ENCODE measurements at regions not wholly inside any gene's neighbourhood (a gene's known extent, or its start where the extent isn't known, plus 50 kb on each side); places are given as distances from the start of the nearest gene placed in this dataset.
A peak's percentile ranks its signal among the peaks of the same experiment; 100 is the strongest.

DNA sequence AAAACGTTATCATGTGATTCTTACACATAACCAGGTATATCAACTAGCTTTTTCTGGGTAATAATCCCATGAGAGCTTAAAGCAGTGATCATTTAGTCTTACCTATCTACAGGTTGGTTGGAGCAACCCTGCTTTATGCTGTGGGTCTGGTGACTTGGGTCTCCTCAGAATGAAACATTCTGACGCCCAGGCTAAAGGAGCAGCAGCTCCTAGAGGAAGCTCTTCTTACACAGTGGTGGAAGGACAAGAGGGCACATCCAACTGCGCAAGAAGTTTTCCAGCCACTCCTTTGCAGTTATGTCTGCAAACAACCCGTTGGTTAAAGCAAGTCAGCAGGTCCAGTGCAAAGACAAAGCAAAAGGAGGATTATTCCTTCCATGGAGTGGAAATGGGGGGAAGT is 377.5 kb downstream of the EDEM1 start:
- no peaks in the 10 kb centered on the region for H3K27me3 ChIP-seq
- no peaks in the 10 kb centered on the region for H3K4me1 ChIP-seq
- H3K9me3 ChIP-seq, result peaks cover 0 to 10% (median 0%) of the 10 kb centered on the region in 4 donors
- H3K36me3 ChIP-seq, result no peaks in the 10 kb centered on the region
- peak in 1 of 2 donors; percentile 5 for DNase-seq
- intact Hi-C loops (cut with DNase I; ENCODE audit: low total_unique reads), result no loop called here
- H3K27ac ChIP-seq, result no peak overlapping the region
- 46 to 59% (median 51%) methylated on average over 4 of the region's 4 CpGs for WGBS, 5 donors
- TF ChIP-seq POLR2A (IDR thresholded peaks at IDR 0.05) (no peak), POLR2AphosphoS5 (IDR thresholded peaks at IDR 0.05) (no peak), EP300 (IDR thresholded peaks at IDR 0.05) (no peak)
- TF ChIP-seq, protein P1, sequence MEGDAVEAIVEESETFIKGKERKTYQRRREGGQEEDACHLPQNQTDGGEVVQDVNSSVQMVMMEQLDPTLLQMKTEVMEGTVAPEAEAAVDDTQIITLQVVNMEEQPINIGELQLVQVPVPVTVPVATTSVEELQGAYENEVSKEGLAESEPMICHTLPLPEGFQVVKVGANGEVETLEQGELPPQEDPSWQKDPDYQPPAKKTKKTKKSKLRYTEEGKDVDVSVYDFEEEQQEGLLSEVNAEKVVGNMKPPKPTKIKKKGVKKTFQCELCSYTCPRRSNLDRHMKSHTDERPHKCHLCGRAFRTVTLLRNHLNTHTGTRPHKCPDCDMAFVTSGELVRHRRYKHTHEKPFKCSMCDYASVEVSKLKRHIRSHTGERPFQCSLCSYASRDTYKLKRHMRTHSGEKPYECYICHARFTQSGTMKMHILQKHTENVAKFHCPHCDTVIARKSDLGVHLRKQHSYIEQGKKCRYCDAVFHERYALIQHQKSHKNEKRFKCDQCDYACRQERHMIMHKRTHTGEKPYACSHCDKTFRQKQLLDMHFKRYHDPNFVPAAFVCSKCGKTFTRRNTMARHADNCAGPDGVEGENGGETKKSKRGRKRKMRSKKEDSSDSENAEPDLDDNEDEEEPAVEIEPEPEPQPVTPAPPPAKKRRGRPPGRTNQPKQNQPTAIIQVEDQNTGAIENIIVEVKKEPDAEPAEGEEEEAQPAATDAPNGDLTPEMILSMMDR (IDR thresholded peaks at IDR 0.05), result no peak
- H3K4me3 ChIP-seq, result no peak overlapping the region

DNA sequence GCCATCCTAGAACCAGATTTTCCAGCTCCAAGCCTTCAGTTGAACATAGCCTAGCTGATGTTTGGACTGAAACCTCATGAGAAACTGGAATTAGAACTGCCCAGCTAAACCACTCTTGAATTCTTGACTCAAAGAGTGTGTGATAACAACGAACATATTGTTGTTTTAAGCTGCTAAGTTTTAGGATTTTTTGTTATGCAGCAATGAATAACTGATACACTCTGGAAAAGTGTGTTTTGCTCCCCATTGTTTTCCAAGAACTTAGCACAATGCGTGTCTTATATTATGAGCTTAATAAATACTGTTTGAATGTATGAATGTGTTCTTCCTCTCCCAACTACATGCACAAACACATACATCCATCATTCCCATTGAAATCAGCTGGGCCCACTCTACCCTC is 379.6 kb downstream of the EDEM1 start:
- no peaks in the 10 kb centered on the region for H3K36me3 ChIP-seq

DNA sequence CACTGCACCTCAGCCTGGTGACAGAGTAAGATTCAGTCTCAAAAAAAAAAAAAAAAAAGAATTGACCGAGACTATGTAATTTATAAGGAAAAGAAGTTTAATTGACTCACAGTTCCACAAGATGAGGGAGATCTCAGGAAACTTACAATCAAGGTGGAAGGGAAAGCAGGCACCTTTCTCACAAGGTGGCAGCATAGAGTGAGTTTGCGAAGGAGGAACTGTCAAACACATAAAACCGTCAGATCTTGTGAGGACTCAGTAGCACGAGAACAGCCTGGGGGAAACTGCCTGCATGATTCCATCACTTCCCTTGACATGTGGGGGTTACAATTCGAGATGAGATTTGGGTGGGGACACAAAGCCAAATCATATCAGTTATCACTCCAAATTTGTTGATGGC is 380.9 kb downstream of the EDEM1 start:
- intact Hi-C loops (cut with DNase I; ENCODE audit: low total_unique reads), result no loop called here
- DNase-seq, result peak in 1 of 2 donors; percentile 34

More for the DNA sequence above, 379.6 kb downstream of the EDEM1 start:
- TF ChIP-seq POLR2AphosphoS5 (IDR thresholded peaks at IDR 0.05), result no peak
- TF ChIP-seq EP300 (IDR thresholded peaks at IDR 0.05), result no peak
- TF ChIP-seq, protein P1 (IDR thresholded peaks at IDR 0.05), result no peak
- TF ChIP-seq POLR2A (IDR thresholded peaks at IDR 0.05), result no peak
- 77 to 92% (median 84%) methylated on average over 2 of the region's 2 CpGs for WGBS, 5 donors
- Histone ChIP-seq H3K27ac (no peak overlapping the region), H3K4me1 (no peaks in the 10 kb centered on the region), H3K4me3 (no peak overlapping the region), H3K27me3 (no peaks in the 10 kb centered on the region), H3K9me3 (peaks cover 0 to 10% (median 0%) of the 10 kb centered on the region in 4 donors)
- intact Hi-C loops (cut with DNase I; ENCODE audit: low total_unique reads), result no loop called here
- no peak for DNase-seq

DNA sequence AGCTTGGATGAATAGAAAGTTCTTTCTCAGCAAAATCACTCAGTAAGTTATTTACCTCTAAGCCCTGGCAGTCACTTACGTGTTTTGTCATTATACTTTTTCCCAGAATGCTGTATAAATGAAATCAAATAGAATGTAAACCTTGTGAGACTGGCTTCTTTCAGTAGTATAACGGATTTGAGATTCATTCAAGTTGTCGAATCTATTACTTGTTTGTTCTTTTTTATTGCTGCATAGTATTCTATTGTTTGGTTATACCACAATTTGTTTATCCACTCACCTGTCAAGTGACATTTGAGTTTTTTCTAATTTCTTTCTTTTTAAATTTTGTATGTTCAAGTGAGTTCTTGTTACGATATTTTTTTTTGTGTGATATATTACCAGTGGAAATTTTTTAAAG is 381.6 kb downstream of the EDEM1 start:
- intact Hi-C loops (cut with DNase I; ENCODE audit: low total_unique reads), result no loop called here
- WGBS, 5 donors, result 88 to 97% (median 93%) methylated on average over 4 of the region's 4 CpGs
- Histone ChIP-seq H3K9me3 (peaks cover 0 to 10% (median 0%) of the 10 kb centered on the region in 4 donors), H3K4me3 (no peak overlapping the region), H3K27ac (no peak overlapping the region), H3K4me1 (no peaks in the 10 kb centered on the region), H3K36me3 (no peaks in the 10 kb centered on the region), H3K27me3 (no peaks in the 10 kb centered on the region)
- TF ChIP-seq POLR2AphosphoS5 (IDR thresholded peaks at IDR 0.05) (no peak), POLR2A (IDR thresholded peaks at IDR 0.05) (no peak), EP300 (IDR thresholded peaks at IDR 0.05) (no peak)
- TF ChIP-seq, protein P1 (IDR thresholded peaks at IDR 0.05), result no peak
- DNase-seq, result no peak

More for the DNA sequence above, 380.9 kb downstream of the EDEM1 start:
- Histone ChIP-seq H3K27ac (no peak overlapping the region), H3K4me3 (no peak overlapping the region), H3K27me3 (no peaks in the 10 kb centered on the region), H3K4me1 (no peaks in the 10 kb centered on the region), H3K36me3 (no peaks in the 10 kb centered on the region), H3K9me3 (peaks cover 0 to 10% (median 0%) of the 10 kb centered on the region in 4 donors)
- TF ChIP-seq POLR2AphosphoS5 (IDR thresholded peaks at IDR 0.05) (no peak), EP300 (IDR thresholded peaks at IDR 0.05) (no peak), POLR2A (IDR thresholded peaks at IDR 0.05) (no peak)
- TF ChIP-seq, protein P1 (IDR thresholded peaks at IDR 0.05), result no peak
- WGBS, 5 donors, result 23 to 35% (median 31%) methylated on average over 5 of the region's 5 CpGs

Measured in stomach (tissue), 8 donors.